K562 (cell line): ENCODE measurements at regions not wholly inside any gene's neighbourhood (a gene's known extent, or its start where the extent isn't known, plus 50 kb on each side); places are given as distances from the start of the nearest gene placed in this dataset.

Experiments used
- ATAC-seq: fragments of 200-7000 bp; cut with Tn5 transposase; 3 replicates; pipeline ENCODE4 v1.9.1; 2020; ENCODE audit warnings: moderate library complexity
- BruUV-seq: library from RNA; stranded (reverse); fragments of 400-500 nt; replicated peaks from 2 replicates; lab custom pipeline; 2021; lab: Mats Ljungman, UMichigan
- CTCF ChIA-PET: fragments of 300-600 bp; formaldehyde crosslinking; extraction: SDS; loops from one replicate; lab custom pipeline; 2021; ENCODE audit warnings: low intra/inter-chr PET ratio; lab: Yijun Ruan, JAX
- POLR2A ChIA-PET: fragments of 300-600, 350-650 bp; sonication (Branson Sonifier 250); formaldehyde crosslinking; extraction: SDS; loops from one replicate; lab custom pipeline; 2021; ENCODE audit warnings: antibody characterized with exemption, inconsistent platforms; lab: Yijun Ruan, JAX
- DNase-seq, 4 experiments: peaks; one replicate each; pipeline versions ENCODE4 v3.0.0 to v3.0.0-alpha.2; 2011 to 2018; ENCODE audit warnings: low spot score in 3 of 4, mixed read lengths in 3 of 4; ENCODE audit errors: extremely low read depth in 1 of 4
- FAIRE-seq: peaks from 2 replicates; lab custom pipeline; 2011; peaks lifted over from hg19 to GRCh38; lab: Jason Lieb, UNC
- H2AFZ ChIP-seq: 2 replicates; pipeline ENCODE4 v1.6.0; 2011; ENCODE audit warnings: low read depth, low read length, control low read depth, inconsistent platforms
- H3K27ac ChIP-seq: fragments of 200-600 bp; 3 replicates; pipeline ENCODE4 v1.8.0; 2011; ENCODE audit warnings: low read depth, mild to moderate bottlenecking, control low read depth, inconsistent platforms, low read length, moderate library complexity, mixed read lengths; ENCODE audit errors: extremely low read depth
- H3K27me3 ChIP-seq, 2 experiments: fragments of 300-600 bp in 1 of 2; 2 replicates in 1 of 2; 3 replicates in 1 of 2; pipeline versions ENCODE4 v1.6.0 to v1.8.0; 2011; ENCODE audit warnings: inconsistent platforms in 2 of 2, low read length in 2 of 2, mild to moderate bottlenecking in 1 of 2, mixed read lengths in 1 of 2, moderate library complexity in 1 of 2; ENCODE audit not compliant: control insufficient read depth in 2 of 2, insufficient read depth in 2 of 2
- H3K36me3 ChIP-seq: fragments of 300-600 bp; 3 replicates; pipeline ENCODE4 v1.8.0; 2011; ENCODE audit warnings: mild to moderate bottlenecking, low read length, inconsistent platforms; ENCODE audit not compliant: control insufficient read depth, insufficient read depth
- H3K4me1 ChIP-seq, 2 experiments: fragments of 200-600 bp in 1 of 2; replicated peaks in 1 of 2; 2 replicates in 1 of 2; 3 replicates in 1 of 2; pipeline versions ENCODE4 v1.5.1 to v1.8.0; 2011; ENCODE audit warnings: inconsistent platforms in 2 of 2, low read length in 2 of 2, mild to moderate bottlenecking in 1 of 2, mixed read lengths in 1 of 2, moderate library complexity in 1 of 2; ENCODE audit not compliant: control insufficient read depth in 2 of 2, insufficient read depth in 2 of 2
- H3K4me2 ChIP-seq: 2 replicates; pipeline ENCODE4 v1.6.1; 2011; ENCODE audit warnings: low read length, control low read depth, inconsistent platforms, mixed read lengths; ENCODE audit not compliant: insufficient read depth
- H3K4me3 ChIP-seq: fragments of 200-600 bp; sonication (generic), shearing (Covaris generic); 2 replicates; pipeline ENCODE4 v1.5.1; 2016; ENCODE audit warnings: control low read depth, inconsistent platforms
- H3K79me2 ChIP-seq: fragments of 200-600 bp; 3 replicates; pipeline ENCODE4 v1.8.0; 2011; ENCODE audit warnings: low read length, inconsistent platforms; ENCODE audit not compliant: control insufficient read depth, insufficient read depth
- H3K9ac ChIP-seq, 2 experiments: 2 replicates each; pipeline versions ENCODE4 v1.6.0 to v1.6.1; 2011; ENCODE audit warnings: low read depth in 2 of 2, low read length in 2 of 2, control low read depth in 1 of 2, inconsistent platforms in 1 of 2, mild to moderate bottlenecking in 1 of 2, mixed read lengths in 1 of 2; ENCODE audit not compliant: insufficient read depth in 1 of 2
- H3K9me1 ChIP-seq: one replicate; pipeline ENCODE4 v1.6.0; 2011; ENCODE audit warnings: inconsistent platforms, mild to moderate bottlenecking, low read length, moderate library complexity; ENCODE audit not compliant: control insufficient read depth, insufficient read depth
- H3K9me3 ChIP-seq: replicated peaks from 2 replicates; pipeline ENCODE4 v1.5.1; 2011; ENCODE audit warnings: low read depth, low read length, inconsistent platforms; ENCODE audit not compliant: control insufficient read depth, insufficient read depth
- H4K20me1 ChIP-seq: replicated peaks from 2 replicates; pipeline ENCODE4 v1.6.1; 2011; ENCODE audit warnings: low read length, inconsistent platforms, mixed read lengths; ENCODE audit not compliant: control insufficient read depth, insufficient read depth
- CBX2 ChIP-seq: fragments of 200-600 bp; sonication (generic); IDR thresholded peaks from one replicate; pipeline ENCODE4 v1.6.1; 2012; ENCODE audit warnings: mild to moderate bottlenecking, low read length, inconsistent platforms; ENCODE audit not compliant: insufficient read depth, poor library complexity, severe bottlenecking
- CREBBP ChIP-seq: IDR thresholded peaks from one replicate; pipeline ENCODE4 v1.6.1; 2012; ENCODE audit warnings: low read depth, mild to moderate bottlenecking, control low read depth, inconsistent platforms, low read length
- CREM ChIP-seq: IDR thresholded peaks from 2 replicates; pipeline ENCODE4 v1.6.1; 2014; ENCODE audit warnings: antibody characterized with exemption, low read depth
- EP400 ChIP-seq: fragments of 450-650 bp; IDR thresholded peaks from 2 replicates; pipeline ENCODE4 v1.6.1; 2017; ENCODE audit warnings: antibody characterized with exemption, mild to moderate bottlenecking, moderate library complexity
- MTA1 ChIP-seq: fragments of 450-650 bp; IDR thresholded peaks from 2 replicates; pipeline ENCODE4 v1.6.1; 2017; ENCODE audit warnings: borderline replicate concordance
- PHF21A ChIP-seq: fragments of 450-650 bp; IDR thresholded peaks from 2 replicates; pipeline ENCODE4 v1.6.1; 2017; ENCODE audit warnings: low read depth, borderline replicate concordance
- POLR2AphosphoS5 ChIP-seq: IDR thresholded peaks from 2 replicates; pipeline ENCODE4 v1.6.1; 2011; ENCODE audit warnings: mild to moderate bottlenecking, low read depth, low read length, moderate library complexity; ENCODE audit not compliant: control insufficient read depth, insufficient read depth
- PURB ChIP-seq: sonication (generic); formaldehyde crosslinking; IDR thresholded peaks from 2 replicates; pipeline ENCODE4 v1.9.0; 2021; ENCODE audit warnings: low read depth, mild to moderate bottlenecking, missing genetic modification reagents
- RBM25 ChIP-seq: fragments of 200-400 bp; formaldehyde crosslinking; IDR thresholded peaks from 2 replicates; pipeline ENCODE4 v1.6.1; 2018; ENCODE audit warnings: low read length, low read depth, moderate library complexity; ENCODE audit not compliant: severe bottlenecking
- SAFB2 ChIP-seq: fragments of 200-400 bp; formaldehyde crosslinking; IDR thresholded peaks from 2 replicates; pipeline ENCODE4 v1.6.1; 2018; ENCODE audit warnings: borderline replicate concordance, low read length, low read depth, moderate library complexity; ENCODE audit not compliant: severe bottlenecking
- ZNF224 ChIP-seq: sonication (generic); formaldehyde crosslinking; IDR thresholded peaks from 2 replicates; pipeline ENCODE4 v1.8.0; 2022; ENCODE audit warnings: mild to moderate bottlenecking, missing genetic modification reagents
- ZNF41 ChIP-seq: fragments of 250-450 bp; sonication (Bioruptor Pico); conservative IDR thresholded peaks from 2 replicates; pipeline ENCODE4 v1.4.0; 2020; ENCODE audit warnings: mild to moderate bottlenecking
- WGBS: fragments of 100-300 bp; shearing (Covaris generic); methylation state at CpG from one replicate; pipeline ENCODE4 v1.1.6; 2016; ENCODE audit warnings: low coverage, mixed read lengths; ENCODE audit not compliant: insufficient coverage; ENCODE audit errors: missing lambda C conversion rate; 5-methylcytosine and 5-hydroxymethylcytosine counted together
- in situ Hi-C: fragments of 300-500 bp; cut with MboI; formaldehyde crosslinking; loops from 4 replicates; pipeline ENCODE4 v1.15.0; 2018; ENCODE audit warnings: inconsistent platforms, mixed read lengths
- intact Hi-C: fragments of 100-400 bp; cut with micrococcal nuclease; formaldehyde crosslinking; loops from 2 replicates; pipeline ENCODE4 v1.14.2; 2022
- TF ChIP-seq, protein P1 (sequence below), 2 experiments: IDR thresholded peaks; 2 replicates each; pipeline ENCODE4 v1.6.1; 2012; ENCODE audit warnings: improper control_type of control experiment in 2 of 2, low read depth in 2 of 2, low read length in 2 of 2, borderline replicate concordance in 1 of 2

DNA sequence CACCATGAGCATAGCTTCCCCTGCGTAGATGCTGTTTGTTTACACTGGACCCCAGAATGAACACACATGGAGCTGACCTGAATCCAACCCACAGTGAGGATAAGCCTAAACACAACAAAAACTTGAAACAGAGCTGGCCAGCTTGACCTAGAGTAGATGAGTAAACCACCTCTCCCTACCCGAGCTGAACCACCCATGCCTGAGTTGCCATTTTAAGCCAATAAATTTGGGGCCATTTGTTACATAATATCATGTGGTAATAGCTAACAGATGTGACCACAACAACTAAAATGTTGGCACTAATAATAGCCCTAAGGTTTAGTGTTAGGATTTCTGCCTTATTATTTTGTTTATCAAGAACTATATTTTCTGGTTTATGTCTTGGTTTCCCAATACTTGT is 103.2 kb upstream of the GRIK2 start:
- no peaks in the 10 kb centered on the region for H3K9me3 ChIP-seq
- FAIRE-seq (no peak), ATAC-seq (no peak)
- POLR2A ChIA-PET = no interaction called here
- no peak overlapping the region for H3K4me3 ChIP-seq
- no peak for TF ChIP-seq MTA1
- TF ChIP-seq SAFB2 = no peak
- no peak for TF ChIP-seq ZNF41 (CRISPR knock-in tag)
- TF ChIP-seq CREM = no peak
- TF ChIP-seq PURB (CRISPR knock-in tag) = no peak
- no peak for TF ChIP-seq PHF21A
- TF ChIP-seq POLR2AphosphoS5 = no peak
- TF ChIP-seq RBM25 = no peak
- TF ChIP-seq ZNF224 (CRISPR knock-in tag) = no peak
- TF ChIP-seq CBX2 = no peak
- no peak for TF ChIP-seq CREBBP
- no peak for TF ChIP-seq EP400
- TF ChIP-seq, protein P1, sequence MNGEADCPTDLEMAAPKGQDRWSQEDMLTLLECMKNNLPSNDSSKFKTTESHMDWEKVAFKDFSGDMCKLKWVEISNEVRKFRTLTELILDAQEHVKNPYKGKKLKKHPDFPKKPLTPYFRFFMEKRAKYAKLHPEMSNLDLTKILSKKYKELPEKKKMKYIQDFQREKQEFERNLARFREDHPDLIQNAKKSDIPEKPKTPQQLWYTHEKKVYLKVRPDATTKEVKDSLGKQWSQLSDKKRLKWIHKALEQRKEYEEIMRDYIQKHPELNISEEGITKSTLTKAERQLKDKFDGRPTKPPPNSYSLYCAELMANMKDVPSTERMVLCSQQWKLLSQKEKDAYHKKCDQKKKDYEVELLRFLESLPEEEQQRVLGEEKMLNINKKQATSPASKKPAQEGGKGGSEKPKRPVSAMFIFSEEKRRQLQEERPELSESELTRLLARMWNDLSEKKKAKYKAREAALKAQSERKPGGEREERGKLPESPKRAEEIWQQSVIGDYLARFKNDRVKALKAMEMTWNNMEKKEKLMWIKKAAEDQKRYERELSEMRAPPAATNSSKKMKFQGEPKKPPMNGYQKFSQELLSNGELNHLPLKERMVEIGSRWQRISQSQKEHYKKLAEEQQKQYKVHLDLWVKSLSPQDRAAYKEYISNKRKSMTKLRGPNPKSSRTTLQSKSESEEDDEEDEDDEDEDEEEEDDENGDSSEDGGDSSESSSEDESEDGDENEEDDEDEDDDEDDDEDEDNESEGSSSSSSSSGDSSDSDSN (IDR thresholded peaks at IDR 0.05; ENCODE audit: borderline replicate concordance in 1 of 2, low read depth in 2 of 2, low read length in 2 of 2) = no peak
- TF ChIP-seq, all 486 proteins: peak for 0
- Histone ChIP-seq H3K4me2 (no peak overlapping the region), H4K20me1 (no peaks in the 10 kb centered on the region), H3K4me1 (no peaks in the 10 kb centered on the region), H3K27me3 (no peaks in the 10 kb centered on the region), H3K9ac (no peak overlapping the region), H2AFZ (no peak overlapping the region), H3K79me2 (no peaks in the 10 kb centered on the region), H3K27ac (no peak overlapping the region), H3K36me3 (no peaks in the 10 kb centered on the region), H3K9me1 (no peaks in the 10 kb centered on the region)
- in situ Hi-C loops (no loop called here), intact Hi-C loops (no loop called here)
- CTCF ChIA-PET = no interaction called here
- WGBS = 0% methylated on average over 2 of the region's 2 CpGs
- BruUV-seq = no TSS peak
- no peak for DNase-seq
